Lung (tissue), 11 donors: ENCODE measurements at regions not wholly inside any gene's neighbourhood (a gene's known extent, or its start where the extent isn't known, plus 50 kb on each side); places are given as distances from the start of the nearest gene placed in this dataset.

Experiments used
- ATAC-seq: fragments of 200-7000 bp; cut with Tn5 transposase; one replicate; pipeline ENCODE4 v1.9.1; 2020; ENCODE audit warnings: moderate number of reproducible peaks; ENCODE audit not compliant: insufficient read depth, low FRiP score
- DNase-seq, 3 donors: peaks; one replicate each; pipeline ENCODE4 v3.0.0-alpha.2; 2013 to 2017
- H3K27ac ChIP-seq, 2 donors: one replicate each; pipeline ENCODE4 v1.5.1; 2013; ENCODE audit warnings: mild to moderate bottlenecking in 2 of 2, moderate library complexity in 2 of 2, control low read depth in 1 of 2, inconsistent platforms in 1 of 2, low read depth in 1 of 2, low read length in 1 of 2
- H3K27me3 ChIP-seq, 3 donors: one replicate each; pipeline ENCODE4 v1.5.1; 2013; ENCODE audit warnings: low read length in 2 of 3; ENCODE audit not compliant: control insufficient read depth in 3 of 3, insufficient read depth in 3 of 3
- H3K36me3 ChIP-seq, 4 donors: one replicate each; pipeline ENCODE4 v1.5.1; 2013; ENCODE audit warnings: low read length in 4 of 4, mild to moderate bottlenecking in 1 of 4, moderate library complexity in 1 of 4; ENCODE audit not compliant: control insufficient read depth in 4 of 4, insufficient read depth in 4 of 4
- H3K4me1 ChIP-seq, 5 donors: one replicate each; pipeline ENCODE4 v1.5.1; 2013; ENCODE audit warnings: low read length in 5 of 5, mild to moderate bottlenecking in 2 of 5, moderate library complexity in 1 of 5; ENCODE audit not compliant: control insufficient read depth in 5 of 5, insufficient read depth in 5 of 5
- H3K4me3 ChIP-seq: one replicate; pipeline ENCODE4 v1.5.1; 2013; ENCODE audit warnings: mild to moderate bottlenecking, control low read depth, moderate library complexity
- H3K9ac ChIP-seq, 2 donors: one replicate each; pipeline ENCODE4 v1.5.1; 2013; ENCODE audit warnings: low read length in 2 of 2, control low read depth in 1 of 2; ENCODE audit not compliant: insufficient read depth in 1 of 2
- H3K9me3 ChIP-seq, 4 donors: one replicate each; pipeline ENCODE4 v1.5.1; 2013; ENCODE audit warnings: low read length in 3 of 4, mild to moderate bottlenecking in 1 of 4, moderate library complexity in 1 of 4; ENCODE audit not compliant: control insufficient read depth in 4 of 4, insufficient read depth in 3 of 4
- CTCF ChIP-seq: IDR thresholded peaks from 2 replicates; pipeline ENCODE4 v1.5.1; 2012; ENCODE audit warnings: mild to moderate bottlenecking; ENCODE audit errors: control extremely low read depth, extremely low read depth
- WGBS, 2 donors: extraction: QIAGEN DNeasy Blood & Tissue Kit; methylation state at CpG; one replicate each; pipeline ENCODE4 v1.1.7; 2013; 5-methylcytosine and 5-hydroxymethylcytosine counted together
- donor health status: control.
- donor health status: control.
- donor health status: Bipolar disorder and iron deficiency.
- donor health status: healthy.
- donor health status: DM: yes; HTN: yes; CAD: no.

GRCh38 chr2:120862201-120863060, 126.8 kb downstream of the GLI2 start:
- Histone ChIP-seq H3K27me3 (peaks cover 0 to 4% (median 0%) of the 10 kb centered on the region in 3 donors), H3K9me3 (no peaks in the 10 kb centered on the region), H3K4me1 (peaks cover 0 to 53% (median 34%) of the 10 kb centered on the region in 5 donors), H3K36me3 (peaks cover 0 to 3% (median 0%) of the 10 kb centered on the region in 4 donors), H3K9ac (no peak overlapping the region), H3K27ac (no peak overlapping the region), H3K4me3 (no peak overlapping the region)
- no peak for TF ChIP-seq CTCF
- ATAC-seq (no peak), DNase-seq (no peak)
- WGBS, 2 donors = 78 to 90% methylated on average over 17 to 18 of the region's 18 CpGs

- ATAC-seq (no peak), DNase-seq (no peak)
Observed at GRCh38 chr2:120863146-120863545, 127.5 kb downstream of the GLI2 start.

GRCh38 chr2:120863661-120864320, 128.1 kb downstream of the GLI2 start:
- 83 to 92% methylated on average over 10 of the region's 10 CpGs for WGBS, 2 donors
- no peak for TF ChIP-seq CTCF
- no peaks in the 10 kb centered on the region for H3K9me3 ChIP-seq
- ATAC-seq (no peak), DNase-seq (no peak)
- H3K27ac ChIP-seq = no peak overlapping the region
- H3K27me3 ChIP-seq = peaks cover 0 to 14% (median 0%) of the 10 kb centered on the region in 3 donors
- no peak overlapping the region for H3K4me3 ChIP-seq
- no peak overlapping the region for H3K9ac ChIP-seq
- peaks cover 0 to 58% (median 37%) of the 10 kb centered on the region in 5 donors for H3K4me1 ChIP-seq
- peaks cover 0 to 3% (median 0%) of the 10 kb centered on the region in 4 donors for H3K36me3 ChIP-seq

More at GRCh38 chr2:120863146-120863545, 127.5 kb downstream of the GLI2 start:
- no peak overlapping the region for H3K4me3 ChIP-seq
- no peak overlapping the region for H3K27ac ChIP-seq
- no peak overlapping the region for H3K9ac ChIP-seq
- no peak for TF ChIP-seq CTCF
- H3K27me3 ChIP-seq = peaks cover 0 to 11% (median 0%) of the 10 kb centered on the region in 3 donors
- H3K36me3 ChIP-seq = peaks cover 0 to 3% (median 0%) of the 10 kb centered on the region in 4 donors
- no peaks in the 10 kb centered on the region for H3K9me3 ChIP-seq
- peaks cover 0 to 58% (median 35%) of the 10 kb centered on the region in 5 donors for H3K4me1 ChIP-seq
- 75 to 92% methylated on average over 9 of the region's 9 CpGs for WGBS, 2 donors
